Neural cell (in vitro differentiated cells): ENCODE measurements at regions not wholly inside any gene's neighbourhood (a gene's known extent, or its start where the extent isn't known, plus 50 kb on each side); places are given as distances from the start of the nearest gene placed in this dataset.

Source experiments
- H2AFZ ChIP-seq: fragments of 200-600, 300-800 bp; sonication (generic), shearing (Covaris generic); 2 replicates; pipeline ENCODE4 v1.6.0; 2014; ENCODE audit warnings: low read depth, mild to moderate bottlenecking, antibody characterized with exemption, low read length, moderate library complexity
- H3F3A ChIP-seq: fragments of 200-600 bp; shearing (Covaris generic); 2 replicates; pipeline ENCODE4 v1.6.1; 2016; ENCODE audit warnings: mild to moderate bottlenecking, moderate library complexity, mixed read lengths, antibody characterized with exemption, low read length; ENCODE audit not compliant: insufficient read depth, poor library complexity, severe bottlenecking
- H3K27ac ChIP-seq: fragments of 200-600, 300-800 bp; sonication (generic), shearing (Covaris generic); 2 replicates; pipeline ENCODE4 v1.5.1; 2014; ENCODE audit warnings: mild to moderate bottlenecking, low read length, moderate library complexity
- H3K27me3 ChIP-seq: fragments of 300-800, 200-600 bp; sonication (generic), shearing (Covaris generic); 2 replicates; pipeline ENCODE4 v1.6.0; 2014; ENCODE audit warnings: mild to moderate bottlenecking, low read depth, low read length, moderate library complexity; ENCODE audit not compliant: insufficient read depth
- H3K36me3 ChIP-seq: fragments of 300-800, 200-600 bp; sonication (generic), shearing (Covaris generic); 2 replicates; pipeline ENCODE4 v1.5.1; 2014; ENCODE audit warnings: mild to moderate bottlenecking, antibody characterized with exemption, low read length, moderate library complexity; ENCODE audit not compliant: insufficient read depth
- H3K4me2 ChIP-seq: fragments of 300-800, 200-600 bp; sonication (generic), shearing (Covaris generic); 2 replicates; pipeline ENCODE4 v1.6.0; 2014; ENCODE audit warnings: mild to moderate bottlenecking, low read length
- H3K4me3 ChIP-seq: fragments of 300-800, 200-600 bp; sonication (generic), shearing (Covaris generic); 2 replicates; pipeline ENCODE4 v1.5.1; 2014; ENCODE audit warnings: mild to moderate bottlenecking, low read length, moderate library complexity
- H3K79me2 ChIP-seq: fragments of 200-600 bp; shearing (Covaris generic); replicated peaks from 2 replicates; pipeline ENCODE4 v1.6.0; 2014; ENCODE audit warnings: mild to moderate bottlenecking, low read length, moderate library complexity; ENCODE audit not compliant: insufficient read depth
- H3K9ac ChIP-seq: fragments of 300-800, 200-600 bp; sonication (generic), shearing (Covaris generic); 2 replicates; pipeline ENCODE4 v1.6.1; 2016; ENCODE audit warnings: mild to moderate bottlenecking, low read length, mixed read lengths
- H3K9me2 ChIP-seq: fragments of 200-600 bp; shearing (Covaris generic); 2 replicates; pipeline ENCODE4 v1.6.1; 2016; ENCODE audit warnings: mild to moderate bottlenecking, low read length, mixed read lengths; ENCODE audit not compliant: insufficient read depth
- H3K9me3 ChIP-seq: fragments of 200-600, 300-800 bp; sonication (generic), shearing (Covaris generic); 2 replicates; pipeline ENCODE4 v1.6.1; 2016; ENCODE audit warnings: mild to moderate bottlenecking, mixed run types, low read length, moderate library complexity, mixed read lengths
- H4K20me1 ChIP-seq: fragments of 200-600 bp; shearing (Covaris generic); 2 replicates; pipeline ENCODE4 v1.6.1; 2016; ENCODE audit warnings: mild to moderate bottlenecking, mixed run types; ENCODE audit not compliant: insufficient read depth
- EP300 ChIP-seq: fragments of 450-650 bp; conservative IDR thresholded peaks from 2 replicates; pipeline ENCODE4 v1.6.1; 2014; ENCODE audit warnings: antibody characterized with exemption, mild to moderate bottlenecking, moderate library complexity; ENCODE audit not compliant: poor library complexity, severe bottlenecking
- EZH2 ChIP-seq: fragments of 200-600, 300-800 bp; shearing (Covaris generic), sonication (generic); IDR thresholded peaks from 2 replicates; pipeline ENCODE4 v1.6.1; 2014; ENCODE audit warnings: antibody characterized with exemption, low read length, borderline replicate concordance, mild to moderate bottlenecking; ENCODE audit not compliant: insufficient read depth, poor library complexity, severe bottlenecking
- MXI1 ChIP-seq: fragments of 450-650 bp; conservative IDR thresholded peaks from 2 replicates; pipeline ENCODE4 v1.6.1; 2014; ENCODE audit warnings: antibody characterized with exemption, mild to moderate bottlenecking; ENCODE audit not compliant: poor library complexity, severe bottlenecking
- POLR2AphosphoS5 ChIP-seq: IDR thresholded peaks from 2 replicates; pipeline ENCODE4 v1.6.1; 2012
- RAD21 ChIP-seq: fragments of 450-650 bp; conservative IDR thresholded peaks from 2 replicates; pipeline ENCODE4 v1.6.1; 2014; ENCODE audit warnings: antibody characterized with exemption, mild to moderate bottlenecking, moderate library complexity
- SMC3 ChIP-seq: fragments of 450-650 bp; conservative IDR thresholded peaks from 2 replicates; pipeline ENCODE4 v1.6.1; 2014; ENCODE audit warnings: antibody characterized with exemption, mild to moderate bottlenecking, moderate library complexity; ENCODE audit not compliant: poor library complexity
- TAF1 ChIP-seq: IDR thresholded peaks from 2 replicates; pipeline ENCODE4 v1.6.1; 2012; ENCODE audit warnings: low read depth
- TF ChIP-seq, protein P1 (sequence below): fragments of 450-650 bp; IDR thresholded peaks from 2 replicates; pipeline ENCODE4 v1.5.1; 2014; ENCODE audit warnings: antibody characterized with exemption, mild to moderate bottlenecking, moderate library complexity; ENCODE audit not compliant: poor library complexity, severe bottlenecking
- TF ChIP-seq, protein P2 (sequence below): IDR thresholded peaks from 2 replicates; pipeline ENCODE4 v1.6.1; 2012; ENCODE audit warnings: borderline replicate concordance

DNA sequence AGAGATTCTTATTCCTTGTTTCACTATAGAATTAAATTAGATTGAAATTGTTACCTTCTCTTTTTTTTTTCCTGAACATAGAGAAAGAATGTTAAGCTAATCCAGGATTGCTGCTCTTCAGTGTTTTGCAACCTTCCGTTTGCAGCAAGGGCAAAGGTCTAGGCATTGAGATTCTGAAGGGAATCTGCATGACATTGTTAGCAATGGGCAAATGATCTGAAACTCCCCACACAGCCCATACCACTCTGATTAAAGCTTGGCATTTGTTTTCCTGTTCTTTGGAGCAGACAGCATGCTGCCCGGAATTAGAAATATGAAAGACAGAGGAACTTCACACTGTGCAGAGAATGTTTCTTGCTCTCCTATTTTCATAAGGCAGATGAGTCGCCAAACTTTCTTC is 551.8 kb downstream of the SOCS6 start:
- no peak overlapping the region for H3K9ac ChIP-seq
- no peaks in the 10 kb centered on the region for H3K9me3 ChIP-seq
- no peaks in the 10 kb centered on the region for H3K79me2 ChIP-seq
- no peak for TF ChIP-seq EP300
- TF ChIP-seq RAD21, result no peak
- no peak for TF ChIP-seq SMC3
- TF ChIP-seq, protein P1, sequence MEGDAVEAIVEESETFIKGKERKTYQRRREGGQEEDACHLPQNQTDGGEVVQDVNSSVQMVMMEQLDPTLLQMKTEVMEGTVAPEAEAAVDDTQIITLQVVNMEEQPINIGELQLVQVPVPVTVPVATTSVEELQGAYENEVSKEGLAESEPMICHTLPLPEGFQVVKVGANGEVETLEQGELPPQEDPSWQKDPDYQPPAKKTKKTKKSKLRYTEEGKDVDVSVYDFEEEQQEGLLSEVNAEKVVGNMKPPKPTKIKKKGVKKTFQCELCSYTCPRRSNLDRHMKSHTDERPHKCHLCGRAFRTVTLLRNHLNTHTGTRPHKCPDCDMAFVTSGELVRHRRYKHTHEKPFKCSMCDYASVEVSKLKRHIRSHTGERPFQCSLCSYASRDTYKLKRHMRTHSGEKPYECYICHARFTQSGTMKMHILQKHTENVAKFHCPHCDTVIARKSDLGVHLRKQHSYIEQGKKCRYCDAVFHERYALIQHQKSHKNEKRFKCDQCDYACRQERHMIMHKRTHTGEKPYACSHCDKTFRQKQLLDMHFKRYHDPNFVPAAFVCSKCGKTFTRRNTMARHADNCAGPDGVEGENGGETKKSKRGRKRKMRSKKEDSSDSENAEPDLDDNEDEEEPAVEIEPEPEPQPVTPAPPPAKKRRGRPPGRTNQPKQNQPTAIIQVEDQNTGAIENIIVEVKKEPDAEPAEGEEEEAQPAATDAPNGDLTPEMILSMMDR, result no peak
- TF ChIP-seq, protein P2, sequence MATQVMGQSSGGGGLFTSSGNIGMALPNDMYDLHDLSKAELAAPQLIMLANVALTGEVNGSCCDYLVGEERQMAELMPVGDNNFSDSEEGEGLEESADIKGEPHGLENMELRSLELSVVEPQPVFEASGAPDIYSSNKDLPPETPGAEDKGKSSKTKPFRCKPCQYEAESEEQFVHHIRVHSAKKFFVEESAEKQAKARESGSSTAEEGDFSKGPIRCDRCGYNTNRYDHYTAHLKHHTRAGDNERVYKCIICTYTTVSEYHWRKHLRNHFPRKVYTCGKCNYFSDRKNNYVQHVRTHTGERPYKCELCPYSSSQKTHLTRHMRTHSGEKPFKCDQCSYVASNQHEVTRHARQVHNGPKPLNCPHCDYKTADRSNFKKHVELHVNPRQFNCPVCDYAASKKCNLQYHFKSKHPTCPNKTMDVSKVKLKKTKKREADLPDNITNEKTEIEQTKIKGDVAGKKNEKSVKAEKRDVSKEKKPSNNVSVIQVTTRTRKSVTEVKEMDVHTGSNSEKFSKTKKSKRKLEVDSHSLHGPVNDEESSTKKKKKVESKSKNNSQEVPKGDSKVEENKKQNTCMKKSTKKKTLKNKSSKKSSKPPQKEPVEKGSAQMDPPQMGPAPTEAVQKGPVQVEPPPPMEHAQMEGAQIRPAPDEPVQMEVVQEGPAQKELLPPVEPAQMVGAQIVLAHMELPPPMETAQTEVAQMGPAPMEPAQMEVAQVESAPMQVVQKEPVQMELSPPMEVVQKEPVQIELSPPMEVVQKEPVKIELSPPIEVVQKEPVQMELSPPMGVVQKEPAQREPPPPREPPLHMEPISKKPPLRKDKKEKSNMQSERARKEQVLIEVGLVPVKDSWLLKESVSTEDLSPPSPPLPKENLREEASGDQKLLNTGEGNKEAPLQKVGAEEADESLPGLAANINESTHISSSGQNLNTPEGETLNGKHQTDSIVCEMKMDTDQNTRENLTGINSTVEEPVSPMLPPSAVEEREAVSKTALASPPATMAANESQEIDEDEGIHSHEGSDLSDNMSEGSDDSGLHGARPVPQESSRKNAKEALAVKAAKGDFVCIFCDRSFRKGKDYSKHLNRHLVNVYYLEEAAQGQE, result no peak
- no peak for TF ChIP-seq TAF1
- TF ChIP-seq EZH2, result no peak
- TF ChIP-seq POLR2AphosphoS5, result no peak
- no peak for TF ChIP-seq MXI1
- H3K4me2 ChIP-seq, result no peak overlapping the region
- H3K36me3 ChIP-seq, result no peaks in the 10 kb centered on the region
- no peak overlapping the region for H2AFZ ChIP-seq
- H4K20me1 ChIP-seq, result no peaks in the 10 kb centered on the region
- no peak overlapping the region for H3K27ac ChIP-seq
- H3K9me2 ChIP-seq, result no peaks in the 10 kb centered on the region
- no peaks in the 10 kb centered on the region for H3K27me3 ChIP-seq
- no peak overlapping the region for H3K4me3 ChIP-seq
- no peaks in the 10 kb centered on the region for H3F3A ChIP-seq

DNA sequence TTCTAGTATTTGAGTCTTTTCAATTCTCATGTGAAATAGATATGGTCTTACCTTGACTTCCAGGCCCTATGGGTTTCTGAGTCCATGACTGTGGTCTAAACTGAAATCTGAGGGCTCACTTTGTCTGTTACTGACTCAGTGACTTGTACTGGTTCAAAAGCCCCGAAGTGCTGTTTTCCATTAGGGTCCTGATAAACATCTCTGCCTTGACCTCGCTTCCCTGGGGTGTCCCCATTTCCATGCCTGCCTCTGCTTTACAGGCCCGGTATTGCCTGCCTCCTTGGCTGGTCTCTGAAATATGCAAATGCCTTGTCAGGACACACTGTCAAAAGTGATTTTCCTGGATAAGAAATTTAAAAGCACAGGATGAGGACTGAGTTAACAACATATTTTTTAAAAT is 538.8 kb downstream of the SOCS6 start:
- Histone ChIP-seq H3K36me3 (no peaks in the 10 kb centered on the region), H3K9ac (no peak overlapping the region), H3K9me3 (no peaks in the 10 kb centered on the region), H3K4me3 (no peak overlapping the region), H3K4me2 (no peak overlapping the region), H4K20me1 (no peaks in the 10 kb centered on the region), H3K9me2 (no peaks in the 10 kb centered on the region), H2AFZ (no peak overlapping the region), H3K27ac (no peak overlapping the region), H3F3A (no peaks in the 10 kb centered on the region), H3K79me2 (no peaks in the 10 kb centered on the region), H3K27me3 (no peaks in the 10 kb centered on the region)
- TF ChIP-seq TAF1 (no peak), EP300 (no peak), EZH2 (no peak), POLR2AphosphoS5 (no peak), SMC3 (no peak), RAD21 (no peak), MXI1 (no peak)
- TF ChIP-seq, protein P2, result no peak
- TF ChIP-seq, protein P1, result no peak
